ENCODE measurements at regions not wholly inside any gene's neighbourhood (a gene's known extent, or its start where the extent isn't known, plus 50 kb on each side); places are given as distances from the start of the nearest gene placed in this dataset.

- TF ChIP-seq SP1 (IDR thresholded peaks at IDR 0.05) (no peak), SP1 (CRISPR knock-in tag; IDR thresholded peaks at IDR 0.05) (no peak), ZHX1 (CRISPR knock-in tag; IDR thresholded peaks at IDR 0.05; ENCODE audit: low read depth) (no peak)
Measured at GRCh38 chr16:48054881-48055601, 100.8 kb downstream of the ABCC12 start.
